Adipocyte (in vitro differentiated cells): ENCODE measurements at regions not wholly inside any gene's neighbourhood (a gene's known extent, or its start where the extent isn't known, plus 50 kb on each side); places are given as distances from the start of the nearest gene placed in this dataset.

Source experiments
- DNase-seq: peaks from one replicate; pipeline ENCODE4 v3.0.0-alpha.2; 2015; ENCODE audit warnings: low read depth
- H3K27me3 ChIP-seq: replicated peaks from 2 replicates; pipeline ENCODE4 v1.7.0; 2013; ENCODE audit warnings: mild to moderate bottlenecking, low read length, moderate library complexity; ENCODE audit not compliant: control insufficient read depth, insufficient read depth
- H3K36me3 ChIP-seq: 2 replicates; pipeline ENCODE4 v1.7.0; 2013; ENCODE audit warnings: low read length, mild to moderate bottlenecking, moderate library complexity; ENCODE audit not compliant: control insufficient read depth, insufficient read depth, severe bottlenecking
- H3K4me1 ChIP-seq: 2 replicates; pipeline ENCODE4 v1.7.0; 2013; ENCODE audit warnings: mild to moderate bottlenecking, low read length, moderate library complexity; ENCODE audit not compliant: control insufficient read depth, insufficient read depth
- H3K4me3 ChIP-seq: 2 replicates; pipeline ENCODE4 v1.7.0; 2013; ENCODE audit warnings: mild to moderate bottlenecking, low read length, moderate library complexity
- H3K9ac ChIP-seq: 2 replicates; pipeline ENCODE4 v1.7.0; 2013; ENCODE audit warnings: mild to moderate bottlenecking, low read length, moderate library complexity
- H3K9me3 ChIP-seq: 2 replicates; pipeline ENCODE4 v1.7.0; 2013; ENCODE audit warnings: mild to moderate bottlenecking, low read length, moderate library complexity; ENCODE audit not compliant: control insufficient read depth

DNA sequence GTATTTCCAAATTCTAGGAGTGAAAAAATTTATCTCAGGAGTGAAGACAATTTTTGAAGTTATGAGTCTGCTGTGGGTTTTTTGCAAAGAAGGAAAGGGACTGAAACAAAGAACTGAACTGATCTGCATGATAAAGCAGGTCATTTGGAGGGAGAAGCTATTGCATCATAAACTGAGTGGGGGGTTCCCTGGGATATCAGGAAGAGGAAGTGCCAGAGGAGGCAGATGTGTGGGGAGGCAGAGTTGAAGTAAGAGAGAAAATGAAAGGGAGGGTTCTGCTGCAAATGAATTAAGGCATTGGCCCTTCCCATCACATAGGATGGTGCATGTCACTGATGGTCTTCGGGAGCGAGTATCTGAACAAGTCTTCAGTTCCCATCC is 379.2 kb downstream of the VPS13C start:
- Histone ChIP-seq H3K4me3 (no peak overlapping the region), H3K9ac (no peak overlapping the region), H3K4me1 (peaks cover 14% of the 10 kb centered on the region), H3K9me3 (peaks cover 14% of the 10 kb centered on the region), H3K36me3 (no peaks in the 10 kb centered on the region), H3K27me3 (peaks cover 7% of the 10 kb centered on the region)
- DNase-seq: no peak

DNA sequence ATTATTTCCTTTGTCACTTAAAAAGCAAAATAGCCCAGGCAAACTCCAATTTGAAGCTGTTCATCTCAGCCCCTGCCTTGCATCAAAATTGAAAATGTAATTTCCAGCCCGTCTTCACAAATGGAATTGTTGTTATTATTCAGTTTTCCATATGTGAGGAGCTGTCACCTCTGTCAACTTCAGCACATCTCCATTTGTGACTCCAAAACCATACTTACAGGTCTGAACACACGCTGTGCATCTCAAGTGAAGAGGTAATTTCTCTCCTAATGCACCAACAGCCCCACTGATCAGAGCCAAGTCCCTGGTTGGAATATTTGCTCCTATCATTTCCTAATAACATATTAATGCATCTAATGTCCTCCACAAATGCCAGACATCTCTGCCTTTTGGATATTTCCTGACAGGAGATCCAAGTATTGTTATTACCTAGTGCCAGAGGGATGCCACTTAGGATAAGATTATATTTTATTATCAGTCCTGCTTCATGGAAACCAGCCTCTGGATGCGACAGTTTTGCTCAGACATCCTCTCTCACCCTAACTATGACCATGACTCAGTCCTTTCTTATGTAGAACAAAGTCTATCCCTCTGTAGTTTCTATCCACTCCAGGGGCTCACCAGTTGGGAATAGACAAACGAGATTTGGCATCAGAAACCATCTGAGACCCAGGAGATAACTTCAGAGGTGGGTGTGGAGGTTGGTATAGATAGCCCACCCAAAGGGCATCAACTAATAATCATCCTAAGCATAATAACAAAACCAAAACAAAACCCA is 379.8 kb downstream of the VPS13C start:
- peaks cover 14% of the 10 kb centered on the region for H3K9me3 ChIP-seq
- no peak overlapping the region for H3K4me3 ChIP-seq

DNA sequence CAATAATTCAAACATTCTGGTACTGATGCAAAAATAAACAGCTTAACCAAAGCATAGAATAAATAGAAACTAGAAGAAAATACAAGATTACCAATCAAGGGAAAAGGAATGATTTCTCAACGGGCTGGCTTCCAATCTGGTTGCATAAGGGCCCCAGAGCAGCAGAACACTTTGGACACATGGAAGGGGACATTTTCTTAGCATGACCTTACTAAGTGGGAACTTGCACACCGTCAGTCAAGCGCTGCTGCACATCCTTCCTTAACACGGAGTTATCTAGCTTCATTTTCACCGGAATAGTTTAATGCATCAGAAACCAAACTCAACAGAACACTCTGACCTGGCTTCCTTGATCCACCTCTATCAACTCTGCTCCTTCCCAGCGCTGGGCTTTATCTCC is 388.5 kb downstream of the VPS13C start:
- Histone ChIP-seq H3K4me1 (peaks cover 10% of the 10 kb centered on the region), H3K4me3 (no peak overlapping the region)

More for the DNA sequence above, 379.8 kb downstream of the VPS13C start:
- H3K36me3 ChIP-seq: no peaks in the 10 kb centered on the region
- no peak overlapping the region for H3K9ac ChIP-seq
- no peak for DNase-seq
- H3K27me3 ChIP-seq: peaks cover 7% of the 10 kb centered on the region
- H3K4me1 ChIP-seq: peaks cover 14% of the 10 kb centered on the region

GRCh38 chr15:61668444-61668843 is 391.8 kb downstream of the VPS13C start:
- Histone ChIP-seq H3K27me3 (no peaks in the 10 kb centered on the region), H3K9me3 (no peaks in the 10 kb centered on the region), H3K36me3 (no peaks in the 10 kb centered on the region), H3K4me1 (peaks cover 13% of the 10 kb centered on the region), H3K9ac (no peak overlapping the region), H3K4me3 (no peak overlapping the region)
- no peak for DNase-seq

More for the DNA sequence above, 388.5 kb downstream of the VPS13C start:
- Histone ChIP-seq H3K36me3 (no peaks in the 10 kb centered on the region), H3K9me3 (no peaks in the 10 kb centered on the region), H3K9ac (no peak overlapping the region), H3K27me3 (no peaks in the 10 kb centered on the region)
- no peak for DNase-seq

- no peaks in the 10 kb centered on the region for H3K27me3 ChIP-seq
- peaks cover 42% of the 10 kb centered on the region for H3K4me1 ChIP-seq
- H3K9ac ChIP-seq: peak overlapping the region; percentile 80
- no peaks in the 10 kb centered on the region for H3K36me3 ChIP-seq
- H3K9me3 ChIP-seq: peaks cover 8% of the 10 kb centered on the region
- no peak for DNase-seq
- H3K4me3 ChIP-seq: no peak overlapping the region
Measured at GRCh38 chr15:61661791-61662190, 398.5 kb downstream of the VPS13C start.

DNA sequence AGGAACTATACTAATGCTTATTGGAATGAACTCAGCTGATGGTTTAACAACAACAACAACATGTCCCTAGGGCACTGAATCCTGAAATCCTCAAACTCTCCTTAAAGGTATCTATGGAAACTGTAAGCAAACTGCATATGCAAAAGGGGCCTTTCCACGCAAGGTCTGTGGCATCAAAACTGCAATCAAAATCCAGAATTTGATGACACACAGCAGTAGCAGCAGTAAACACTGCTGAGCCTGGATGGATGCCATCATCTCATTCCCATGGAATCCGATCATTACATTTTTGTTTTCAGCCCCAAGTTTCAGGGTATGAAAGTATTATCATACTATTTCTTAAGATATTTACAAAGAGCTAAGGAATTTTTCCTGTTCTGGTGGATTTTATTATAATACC is 399.7 kb downstream of the VPS13C start:
- Histone ChIP-seq H3K4me1 (peaks cover 50% of the 10 kb centered on the region), H3K36me3 (no peaks in the 10 kb centered on the region), H3K27me3 (no peaks in the 10 kb centered on the region), H3K9me3 (peaks cover 8% of the 10 kb centered on the region), H3K4me3 (peak overlapping the region; percentile 23), H3K9ac (peak overlapping the region; percentile 80)
- peak; percentile 37 for DNase-seq

- DNase-seq: peak; percentile 26
- peak overlapping the region; percentile 5 for H3K4me3 ChIP-seq
- H3K27me3 ChIP-seq: no peaks in the 10 kb centered on the region
- H3K36me3 ChIP-seq: no peaks in the 10 kb centered on the region
- peak overlapping the region; percentile 80 for H3K9ac ChIP-seq
- H3K4me1 ChIP-seq: peaks cover 57% of the 10 kb centered on the region
- peaks cover 8% of the 10 kb centered on the region for H3K9me3 ChIP-seq
Measured at GRCh38 chr15:61659566-61660190, 400.6 kb downstream of the VPS13C start.

DNA sequence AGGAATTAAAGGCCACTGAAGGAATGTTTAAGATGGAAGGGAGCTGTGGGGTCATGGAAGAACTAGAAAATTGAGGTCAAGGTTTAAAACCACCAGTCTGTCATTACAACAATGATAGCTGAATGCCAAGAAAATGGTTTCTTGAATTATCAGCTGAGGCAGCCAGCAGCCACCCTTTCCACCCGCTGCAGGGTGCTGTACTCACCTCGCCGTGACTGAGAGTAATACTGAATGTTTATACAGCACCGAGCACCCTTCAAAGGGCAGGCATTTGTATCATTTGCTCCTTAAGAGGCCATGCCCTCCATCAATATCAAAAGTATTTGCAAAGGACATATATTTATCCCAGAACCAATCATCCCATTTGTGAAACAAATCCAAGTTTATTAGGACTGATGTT is 402.8 kb downstream of the VPS13C start:
- Histone ChIP-seq H3K9me3 (peaks cover 8% of the 10 kb centered on the region), H3K9ac (no peak overlapping the region), H3K4me3 (no peak overlapping the region), H3K4me1 (peaks cover 69% of the 10 kb centered on the region), H3K36me3 (no peaks in the 10 kb centered on the region), H3K27me3 (no peaks in the 10 kb centered on the region)
- DNase-seq: no peak

DNA sequence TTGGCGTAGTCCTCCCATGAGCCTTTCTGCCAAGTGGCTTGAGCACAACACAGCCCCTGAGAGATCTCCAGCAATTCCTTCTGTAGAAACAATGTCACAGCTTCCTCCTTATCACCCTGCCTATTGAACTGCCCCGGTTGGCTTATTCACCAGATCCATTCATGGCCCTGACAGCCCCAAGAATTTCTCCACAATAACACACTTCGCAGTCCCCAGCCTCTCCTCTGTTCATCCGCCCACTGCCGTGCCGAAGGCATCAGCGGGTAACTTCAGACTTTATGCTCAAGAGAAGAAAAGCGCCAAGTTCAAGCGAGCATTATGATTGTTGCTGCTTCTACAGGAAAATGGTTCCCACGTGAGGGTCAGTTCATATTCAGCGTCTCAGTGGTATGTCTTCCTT is 403.9 kb downstream of the VPS13C start:
- Histone ChIP-seq H3K27me3 (no peaks in the 10 kb centered on the region), H3K9me3 (peaks cover 8% of the 10 kb centered on the region), H3K4me3 (no peak overlapping the region), H3K36me3 (no peaks in the 10 kb centered on the region), H3K4me1 (peaks cover 59% of the 10 kb centered on the region), H3K9ac (peak overlapping the region; percentile 44)
- DNase-seq: no peak

- no peak overlapping the region for H3K4me3 ChIP-seq
- H3K36me3 ChIP-seq: no peaks in the 10 kb centered on the region
- H3K27me3 ChIP-seq: no peaks in the 10 kb centered on the region
- H3K9ac ChIP-seq: peak overlapping the region; percentile 66
- no peak for DNase-seq
- peaks cover 54% of the 10 kb centered on the region for H3K4me1 ChIP-seq
- H3K9me3 ChIP-seq: peaks cover 8% of the 10 kb centered on the region
Measured at GRCh38 chr15:61655881-61656280, 404.4 kb downstream of the VPS13C start.

DNA sequence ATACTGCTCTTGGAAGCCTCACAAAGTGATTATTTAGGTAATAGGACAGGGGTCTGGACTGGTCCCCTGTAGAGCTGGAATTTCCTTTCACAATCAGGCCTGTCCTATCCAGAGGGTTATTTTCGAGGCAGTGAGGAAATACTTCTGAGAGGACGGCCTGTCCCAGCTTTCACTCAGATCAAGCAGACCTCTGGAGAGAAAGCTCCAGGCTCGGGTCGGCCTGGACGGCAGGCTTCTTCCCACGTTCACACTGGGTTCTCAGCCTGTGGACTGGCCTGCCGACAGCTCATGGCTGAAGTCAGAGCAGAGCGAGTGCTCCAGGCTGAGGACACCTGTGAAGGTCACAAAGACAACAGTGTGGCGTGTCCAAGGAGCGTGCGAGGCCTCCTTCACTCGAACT is 405.3 kb downstream of the VPS13C start:
- no peak overlapping the region for H3K4me3 ChIP-seq
- peaks cover 45% of the 10 kb centered on the region for H3K4me1 ChIP-seq
- peak overlapping the region; percentile 66 for H3K9ac ChIP-seq
- peaks cover 8% of the 10 kb centered on the region for H3K9me3 ChIP-seq
- H3K27me3 ChIP-seq: no peaks in the 10 kb centered on the region
- no peak for DNase-seq
- no peaks in the 10 kb centered on the region for H3K36me3 ChIP-seq
